T follicular helper cell (primary cell): ENCODE measurements at regions not wholly inside any gene's neighbourhood (a gene's known extent, or its start where the extent isn't known, plus 50 kb on each side); places are given as distances from the start of the nearest gene placed in this dataset.

Experiments used
- DNase-seq: peaks from one replicate; pipeline ENCODE4 v3.0.0-alpha.2; 2020; ENCODE audit warnings: low read depth

DNA sequence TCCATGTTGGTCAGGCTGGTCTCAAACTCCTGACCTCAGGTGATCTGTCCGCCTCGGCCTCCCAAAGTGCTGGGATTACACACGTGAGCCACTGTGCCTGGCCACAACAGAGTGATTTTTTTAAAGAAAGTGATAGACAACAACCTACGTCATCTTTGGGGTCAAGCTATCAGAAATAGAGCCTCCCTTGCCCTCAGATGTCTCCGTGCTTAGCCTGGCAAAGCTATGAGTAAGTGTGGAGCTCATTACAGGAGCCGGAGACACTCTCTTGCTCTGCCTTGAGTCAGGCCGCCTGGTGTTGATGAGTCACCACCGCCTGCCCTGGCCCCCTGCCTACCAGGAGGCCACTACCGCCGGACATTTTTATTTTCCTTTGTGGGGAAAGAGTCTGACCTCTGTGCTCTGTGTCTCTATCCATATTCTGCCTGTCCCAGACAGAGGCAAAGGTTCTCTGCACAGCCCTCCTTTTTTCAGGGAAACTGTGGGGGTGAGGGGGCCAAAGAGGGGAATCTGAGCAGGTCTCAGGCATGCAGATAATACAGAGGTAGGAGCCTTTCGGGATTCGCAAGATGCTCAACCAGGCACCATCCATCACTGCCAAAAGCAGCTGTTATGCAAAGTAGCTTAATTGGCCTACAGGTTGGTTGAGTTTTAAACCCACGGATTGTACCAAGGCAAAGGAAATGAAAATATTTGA lies 123.7 kb upstream of the CPEB4 start:
- DNase-seq, result no peak

DNA sequence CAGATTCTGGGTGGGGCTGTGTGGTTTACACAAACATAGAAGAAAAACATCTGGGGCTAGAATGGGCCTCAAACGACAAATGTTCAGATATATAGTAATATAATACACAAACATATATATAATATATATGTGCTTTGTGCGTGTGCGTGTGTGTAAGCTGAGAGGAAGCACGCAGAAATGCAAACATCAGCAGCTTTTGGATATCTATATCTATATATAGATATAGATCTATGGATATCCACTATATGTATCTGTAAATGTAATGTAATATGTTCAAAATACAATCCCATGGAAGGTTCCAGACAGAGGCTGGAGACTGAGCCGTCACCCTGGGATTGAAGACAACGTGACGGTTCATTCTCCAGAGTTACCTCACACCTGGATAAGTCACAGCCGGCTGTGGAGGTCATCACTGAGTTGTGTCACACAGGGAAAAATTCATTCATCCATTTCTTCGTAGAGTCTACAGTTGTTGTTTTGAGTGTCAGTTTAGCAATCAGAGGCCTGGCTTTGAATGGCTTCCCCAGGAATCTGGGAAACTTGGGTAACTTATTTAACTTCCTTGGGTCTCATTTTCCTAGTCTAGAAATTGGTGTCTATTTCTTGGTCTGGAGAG lies 123.0 kb upstream of the CPEB4 start:
- no peak for DNase-seq

DNA sequence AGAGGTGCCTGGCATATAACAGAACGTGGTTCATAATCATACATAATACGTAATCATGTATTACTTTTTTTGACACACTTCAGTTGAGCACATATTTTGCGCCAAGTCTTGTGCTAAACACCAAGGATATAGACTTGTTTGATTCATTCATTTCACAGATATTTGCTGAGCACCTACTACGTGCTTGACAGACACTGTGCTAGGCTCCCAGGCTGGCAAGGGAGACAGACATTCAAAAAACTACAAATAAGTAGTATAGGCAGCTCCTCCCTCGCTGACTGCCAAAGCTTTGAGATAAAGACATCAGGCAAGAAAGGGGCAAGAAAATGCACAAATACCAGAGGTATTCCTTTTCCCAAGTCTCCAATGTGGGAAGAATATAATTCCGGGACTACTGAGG lies 122.5 kb upstream of the CPEB4 start:
- no peak for DNase-seq

DNA sequence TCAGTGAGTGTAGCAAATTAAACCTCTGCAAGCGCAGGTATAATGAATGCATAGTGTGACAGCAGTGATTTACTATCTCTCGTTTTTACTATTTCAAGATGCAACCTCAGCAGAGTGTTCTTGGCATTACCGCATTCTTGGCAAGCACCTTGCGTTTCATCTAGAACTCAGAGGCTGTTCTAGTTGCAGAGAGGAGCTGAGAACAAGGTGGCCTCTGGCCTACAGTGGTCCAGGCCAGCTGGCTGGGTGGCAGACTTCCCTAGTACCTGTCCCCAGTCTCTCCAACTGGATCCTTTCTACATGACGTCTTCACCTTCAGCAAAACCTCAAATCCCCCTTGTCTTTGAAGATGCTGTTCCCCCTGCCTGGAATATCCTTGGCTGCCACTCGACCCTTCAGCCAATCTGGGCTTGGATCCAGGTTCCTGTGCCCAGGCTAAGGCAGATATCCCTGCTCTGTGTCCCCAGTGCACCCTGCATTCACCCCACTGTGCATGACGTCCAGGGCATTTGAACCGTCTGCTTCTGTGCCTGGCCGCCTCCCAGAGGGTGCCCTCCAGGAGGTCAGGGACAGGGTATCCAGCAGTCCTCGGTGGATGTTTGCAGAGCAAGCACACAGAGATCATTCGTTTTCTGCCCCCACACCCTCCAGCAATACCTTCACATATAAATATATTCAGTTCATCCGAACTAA lies 120.4 kb upstream of the CPEB4 start:
- DNase-seq, result no peak

DNA sequence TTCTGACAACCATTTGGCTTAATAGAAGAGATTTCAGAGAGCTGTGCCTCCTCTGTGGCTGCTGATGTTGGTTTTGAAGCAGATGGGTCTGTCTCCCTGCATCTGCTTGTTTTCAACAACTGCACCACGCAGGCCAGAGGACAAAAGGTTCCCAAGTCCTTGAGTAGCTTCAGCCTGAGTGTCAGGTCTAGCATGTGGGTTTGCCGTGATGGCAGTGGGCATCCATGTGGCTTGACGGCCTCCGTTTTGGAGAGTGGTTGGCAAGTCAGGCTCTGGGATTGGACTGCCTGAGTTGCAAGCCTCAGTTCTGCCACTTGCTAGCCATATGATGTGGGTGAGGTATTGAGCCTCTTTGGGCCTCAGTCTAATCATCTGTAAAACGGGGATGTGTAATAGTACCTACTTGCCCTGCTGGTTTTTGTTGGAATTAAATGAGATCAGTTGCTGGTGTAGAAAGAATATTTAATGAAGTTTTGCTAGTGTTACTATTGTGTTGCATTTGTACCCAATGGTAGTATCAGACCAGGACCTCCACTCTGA lies 119.8 kb upstream of the CPEB4 start:
- no peak for DNase-seq

DNA sequence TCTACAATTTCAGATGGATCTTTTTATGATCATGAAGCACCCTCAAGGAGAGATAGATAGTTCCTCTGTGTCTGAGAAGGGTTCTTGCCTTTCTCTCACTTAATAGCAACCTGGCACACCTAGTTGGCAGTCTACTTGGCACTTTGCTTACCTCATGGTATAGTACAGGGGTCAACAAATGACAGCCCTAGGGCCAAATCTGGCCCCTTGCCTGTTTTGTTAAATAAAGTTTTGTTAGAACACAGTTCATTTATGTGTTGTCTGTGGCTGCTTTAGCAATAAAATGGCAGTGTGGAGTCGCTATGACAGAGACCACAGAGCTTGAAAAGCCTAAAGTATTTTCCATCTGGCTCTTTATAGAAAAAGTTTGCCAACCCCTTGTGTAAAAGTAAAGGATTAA lies 119.3 kb upstream of the CPEB4 start:
- no peak for DNase-seq

DNA sequence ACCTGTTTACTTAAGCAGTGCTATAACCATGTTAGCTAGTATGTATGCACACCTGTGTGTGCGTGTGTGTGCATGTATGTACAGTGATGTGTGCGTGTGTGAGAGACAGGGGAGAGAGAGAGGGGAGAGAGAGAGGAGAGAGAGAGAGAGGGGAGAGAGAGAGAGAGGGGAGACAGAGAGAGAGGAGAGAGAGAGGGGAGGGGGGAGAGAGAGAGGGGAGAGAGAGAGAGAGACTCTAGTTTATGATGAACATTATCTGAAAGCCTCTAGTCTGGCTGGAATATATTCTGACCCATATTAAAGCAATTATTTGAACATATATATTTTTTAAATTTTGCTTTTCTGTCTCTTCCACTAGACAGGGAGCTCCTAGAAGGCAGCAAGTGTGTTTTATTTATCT lies 117.5 kb upstream of the CPEB4 start:
- no peak for DNase-seq

DNA sequence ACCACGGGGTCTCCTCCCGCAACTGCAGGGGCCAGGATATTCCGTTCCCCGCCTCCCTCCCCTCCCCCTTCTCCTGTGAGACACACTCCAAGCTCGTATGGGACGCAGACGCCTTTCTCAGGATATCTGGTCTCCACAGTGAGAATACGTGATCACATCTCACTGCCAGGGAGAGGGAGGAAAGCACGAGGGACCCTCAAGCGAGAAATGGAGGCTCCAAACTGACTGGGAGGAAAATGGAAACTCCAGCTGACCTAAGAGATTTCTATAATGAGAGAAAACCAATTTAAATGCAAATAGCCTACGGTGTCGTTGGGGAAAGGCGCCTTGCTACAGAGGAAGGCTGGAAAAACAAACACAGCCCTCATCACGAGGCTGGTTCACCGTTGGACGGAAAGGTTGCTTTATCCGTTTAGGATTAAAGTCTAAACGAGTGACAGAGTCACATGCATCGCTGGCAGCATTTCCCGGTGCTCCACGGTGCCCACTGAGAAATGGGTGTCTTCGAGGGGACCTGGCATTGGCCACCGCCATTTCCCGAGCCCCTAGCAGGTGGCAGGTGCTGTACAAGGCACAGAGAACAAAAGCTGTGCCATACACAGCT lies 116.9 kb upstream of the CPEB4 start:
- no peak for DNase-seq

DNA sequence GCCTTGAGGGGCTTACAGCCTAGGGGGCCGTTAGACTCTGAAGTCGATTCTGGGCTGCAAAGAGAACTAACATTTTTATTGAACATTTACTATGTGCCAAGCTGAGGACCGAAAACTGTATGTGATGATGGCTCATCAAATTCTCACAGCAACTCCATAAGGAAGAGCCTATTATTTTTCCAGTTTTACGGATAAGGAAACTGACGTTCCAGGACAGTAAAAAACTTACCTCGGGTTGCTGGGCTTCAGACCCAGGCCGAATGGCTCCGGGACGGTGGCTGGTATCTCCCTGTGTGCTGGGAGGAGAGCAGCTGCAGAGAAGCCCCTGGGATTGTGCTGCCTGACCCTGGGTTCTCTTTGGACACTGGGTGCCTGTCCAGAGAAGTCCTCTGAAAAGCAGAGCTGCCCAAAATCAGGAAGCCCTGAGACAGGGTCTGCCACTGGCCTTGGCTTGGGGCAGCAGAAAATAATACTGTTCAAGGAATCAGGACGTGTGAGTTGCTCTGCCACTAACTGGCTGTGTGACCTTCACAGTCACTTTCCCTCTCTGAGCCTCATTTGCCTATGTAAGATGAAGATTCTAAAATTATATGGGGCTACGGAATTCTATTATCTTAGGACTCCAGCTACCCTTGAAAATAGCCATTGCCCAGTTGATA lies 116.3 kb upstream of the CPEB4 start:
- no peak for DNase-seq

DNA sequence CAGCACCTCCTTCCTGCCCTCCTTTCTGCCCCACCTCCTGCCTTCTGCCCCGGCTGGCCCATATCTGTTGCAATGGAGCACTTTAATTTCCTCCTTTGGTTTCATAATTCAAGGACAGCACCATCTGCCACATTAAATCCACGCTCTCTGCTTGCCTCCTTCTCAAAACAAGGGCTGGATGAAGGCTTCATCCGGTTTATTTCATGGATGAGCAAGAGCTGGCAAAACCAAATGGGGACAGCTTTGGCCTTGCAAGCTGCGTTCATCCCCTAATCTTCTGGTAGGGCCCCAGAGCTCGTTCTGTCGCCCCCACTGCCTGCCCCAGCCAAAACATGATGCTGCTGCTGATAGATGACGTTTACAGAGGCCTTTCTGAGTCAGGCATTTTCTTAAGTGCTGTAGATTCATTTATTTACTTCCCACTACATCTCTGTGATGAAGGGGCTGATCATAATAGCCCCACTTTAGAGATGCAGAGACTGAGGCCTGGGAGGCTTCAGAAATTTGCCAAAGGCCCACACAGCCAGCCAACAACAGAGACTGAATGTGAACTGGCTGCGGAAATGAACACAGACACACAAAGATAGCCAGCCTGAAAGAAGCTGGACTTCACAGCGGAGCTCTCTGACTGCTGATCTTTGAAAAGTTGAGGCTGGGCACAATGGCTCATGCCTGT lies 115.6 kb upstream of the CPEB4 start:
- no peak for DNase-seq

DNA sequence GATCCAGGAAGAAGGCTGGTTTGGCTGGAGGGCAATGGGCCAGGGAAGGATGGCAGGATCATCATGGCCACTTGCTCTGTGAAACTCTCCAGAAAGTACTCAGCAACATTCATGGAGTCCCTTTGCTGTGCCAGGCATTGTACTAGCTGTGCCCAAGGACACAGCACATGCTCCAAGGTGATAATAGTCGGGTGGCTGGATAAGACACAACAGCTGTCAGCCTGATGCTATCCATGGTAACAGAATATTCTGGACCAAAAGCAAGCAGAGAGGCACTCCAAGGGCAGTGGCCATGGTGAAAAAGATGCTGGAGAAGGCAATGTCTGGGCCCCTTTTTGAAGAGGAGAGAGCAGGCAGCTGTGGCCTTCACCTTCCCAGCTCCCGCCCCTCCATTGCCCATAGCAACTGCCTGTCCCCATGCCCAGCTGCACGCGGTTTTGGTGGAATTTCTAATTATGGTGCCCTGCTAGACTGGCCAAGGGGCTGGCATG lies 113.8 kb upstream of the CPEB4 start:
- DNase-seq, result no peak

DNA sequence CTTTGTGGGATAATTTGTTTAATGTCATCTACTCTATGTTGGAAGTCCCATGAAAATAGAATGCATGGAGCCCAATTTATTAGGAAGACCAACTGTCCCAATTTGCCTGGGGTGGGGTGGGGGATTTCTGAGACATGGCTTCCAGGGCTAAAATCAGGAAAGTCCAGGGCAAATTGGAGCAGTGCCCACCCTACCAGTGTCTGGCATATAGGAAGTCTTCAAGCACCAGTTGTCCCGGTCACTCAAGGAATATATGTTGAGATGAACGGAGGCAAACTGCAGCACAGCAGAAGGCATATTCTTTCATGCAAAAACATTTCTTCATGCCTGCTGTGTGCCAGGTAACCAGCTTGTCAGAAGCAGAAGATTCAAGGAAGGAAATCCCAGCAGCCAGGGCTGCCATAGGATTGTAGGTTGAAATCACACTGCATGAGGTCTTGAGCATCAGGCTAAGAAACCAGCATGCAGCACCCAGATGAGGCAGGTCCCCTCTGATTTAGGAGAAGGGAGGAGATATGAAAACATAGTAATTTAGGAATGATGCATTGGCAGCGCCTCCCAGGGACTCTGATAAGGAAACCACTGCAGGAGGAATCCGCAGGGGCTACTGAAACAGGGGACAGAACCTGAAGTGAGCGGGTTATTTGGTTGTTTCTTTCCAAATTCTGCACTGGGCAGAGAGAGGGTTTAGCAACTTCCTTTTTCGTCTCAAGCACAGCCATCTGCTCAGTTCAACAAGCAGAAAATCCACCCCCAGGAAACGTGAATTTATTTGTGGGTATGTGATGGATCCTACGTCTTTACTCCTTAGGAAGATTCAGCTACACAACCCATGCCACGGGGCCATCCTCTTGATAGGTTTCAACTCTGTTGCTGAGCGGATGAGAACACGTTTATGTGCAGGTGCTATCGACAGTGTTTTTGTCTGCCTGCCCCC lies 112.6 kb upstream of the CPEB4 start:
- DNase-seq, result no peak

DNA sequence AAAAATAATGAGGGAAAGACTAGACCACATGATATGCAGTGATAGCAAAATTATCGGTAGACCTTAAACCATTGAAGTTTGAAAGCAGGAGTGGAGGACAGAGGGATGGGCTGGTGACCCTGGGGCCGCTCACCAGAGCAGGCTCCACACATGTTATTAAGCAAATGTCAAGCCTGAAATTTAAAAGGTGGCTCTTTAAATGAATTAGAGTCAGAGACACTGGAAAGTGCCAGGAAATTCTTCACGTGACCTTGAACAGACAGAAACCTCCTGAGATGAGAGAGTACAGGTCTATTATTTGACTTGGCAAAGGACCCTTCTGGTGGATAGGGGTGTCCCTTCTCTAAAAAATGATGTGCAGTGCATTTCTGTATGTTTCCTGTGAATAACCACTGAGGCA lies 111.0 kb upstream of the CPEB4 start:
- DNase-seq, result no peak

DNA sequence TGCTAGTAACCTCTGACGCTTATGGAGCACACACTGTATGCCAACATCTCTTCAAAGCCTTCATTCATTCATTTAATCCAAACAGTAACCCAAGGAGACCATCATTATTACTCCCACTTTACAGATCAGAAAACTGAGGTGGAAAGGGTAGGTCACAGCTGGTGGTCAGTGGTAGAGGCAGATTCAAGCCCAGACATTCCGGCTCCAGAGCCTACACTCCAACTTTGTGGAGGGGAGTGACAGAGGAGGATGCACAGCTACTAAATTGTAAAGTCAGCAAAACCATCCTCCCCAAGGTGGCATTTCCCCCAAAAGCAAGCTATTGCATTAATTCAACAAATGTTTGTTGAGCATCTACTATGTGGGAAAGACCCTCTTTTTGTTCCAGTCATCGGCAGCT lies 110.5 kb upstream of the CPEB4 start:
- DNase-seq, result no peak

DNA sequence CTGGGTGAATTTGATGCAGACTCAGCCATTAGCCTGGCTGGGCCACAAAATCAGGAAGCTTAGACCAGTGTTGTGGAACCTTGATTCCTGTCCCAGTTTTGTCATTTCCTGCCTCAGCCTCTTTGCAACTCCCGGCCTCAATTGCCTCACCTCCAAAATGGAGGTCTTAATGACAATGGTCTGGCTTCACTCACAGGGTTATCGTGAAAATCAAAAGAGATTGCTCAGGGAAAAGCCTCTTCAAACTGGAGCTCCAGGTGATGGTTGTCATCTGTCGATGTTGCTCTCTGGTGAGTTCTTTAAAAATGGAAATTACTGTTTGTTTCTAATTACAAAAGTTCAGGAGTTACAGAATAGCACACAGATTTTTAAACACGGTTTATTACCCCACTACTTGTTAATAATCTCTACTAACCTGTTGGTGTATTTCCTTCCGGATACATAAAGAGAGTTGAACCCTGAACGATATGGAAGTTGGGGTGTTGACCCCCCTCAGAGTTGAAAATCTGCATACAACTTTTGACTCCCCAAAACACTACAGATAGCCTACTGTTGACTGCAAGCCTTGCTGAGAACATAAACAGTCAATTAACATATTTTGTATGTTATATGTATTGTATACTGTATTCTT lies 109.9 kb upstream of the CPEB4 start:
- no peak for DNase-seq

DNA sequence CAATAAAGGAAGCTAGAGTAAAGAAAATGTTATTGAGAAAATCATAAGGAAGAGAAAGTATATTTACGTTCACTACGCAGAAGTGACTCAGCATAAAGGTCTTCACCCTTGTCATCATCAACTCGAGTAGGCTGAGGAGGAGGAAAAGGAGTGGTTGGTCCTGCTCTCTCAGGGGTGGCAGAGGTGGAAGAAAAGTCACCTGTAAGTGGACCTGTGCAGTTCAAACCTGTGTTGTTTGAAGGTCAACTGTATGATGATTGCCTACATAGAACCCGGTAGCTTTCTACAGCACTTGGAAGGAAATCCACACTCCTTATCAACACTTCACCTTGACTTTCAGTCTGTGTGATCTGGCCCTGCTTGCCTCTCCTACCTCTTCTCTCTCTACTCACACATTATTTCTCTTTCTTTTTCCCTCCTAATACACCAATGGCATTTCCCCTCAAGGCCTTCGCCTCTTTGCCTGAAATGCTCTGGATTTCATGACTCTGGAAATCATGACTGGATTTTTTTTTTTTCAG lies 109.3 kb upstream of the CPEB4 start:
- no peak for DNase-seq

DNA sequence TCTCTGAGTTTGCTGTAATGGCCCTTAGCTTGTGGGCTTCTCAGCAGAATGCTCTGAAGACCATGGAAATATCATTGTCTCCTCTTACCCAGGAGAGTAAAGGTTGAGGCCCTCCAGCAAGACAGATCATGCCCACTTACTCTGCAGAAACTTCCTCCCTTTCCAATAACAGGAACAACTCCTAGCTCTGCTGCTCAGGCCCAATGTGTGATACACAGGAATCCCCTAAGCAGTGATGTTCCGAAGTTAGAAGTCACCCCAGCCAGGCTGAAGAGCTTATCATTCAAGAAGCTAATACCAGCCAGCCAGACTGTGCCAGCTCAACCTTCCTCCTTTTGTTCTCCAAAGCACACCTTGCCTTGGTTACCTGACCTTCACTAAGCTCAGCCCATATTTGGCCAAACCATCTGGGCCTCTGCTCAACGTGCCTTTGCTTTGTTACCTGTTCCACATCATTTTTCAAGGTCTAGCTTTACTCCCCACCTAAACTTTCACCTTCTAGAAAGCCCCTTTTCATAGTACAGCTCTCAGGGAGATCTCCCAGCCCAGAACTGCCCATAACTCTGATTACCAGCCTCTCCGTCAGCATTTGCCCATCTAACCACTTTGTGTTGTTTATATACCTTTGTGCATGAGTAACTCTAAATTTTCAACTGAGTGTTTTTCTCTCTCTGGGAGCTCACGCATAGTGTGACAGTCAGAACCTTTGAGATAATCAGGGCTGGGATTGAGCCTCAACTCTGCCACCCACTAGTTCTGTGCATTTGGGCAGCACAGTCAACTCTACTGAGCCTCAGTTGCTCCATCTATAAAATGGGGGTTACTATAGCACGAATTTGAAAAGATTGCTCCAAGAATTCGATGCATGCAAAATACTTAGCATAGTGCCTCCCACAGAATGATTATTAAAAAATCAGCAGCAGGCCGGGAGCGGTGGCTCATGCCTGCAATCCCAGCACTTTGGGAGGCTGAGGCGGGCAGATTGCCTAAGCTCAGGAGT lies 107.6 kb upstream of the CPEB4 start:
- no peak for DNase-seq

DNA sequence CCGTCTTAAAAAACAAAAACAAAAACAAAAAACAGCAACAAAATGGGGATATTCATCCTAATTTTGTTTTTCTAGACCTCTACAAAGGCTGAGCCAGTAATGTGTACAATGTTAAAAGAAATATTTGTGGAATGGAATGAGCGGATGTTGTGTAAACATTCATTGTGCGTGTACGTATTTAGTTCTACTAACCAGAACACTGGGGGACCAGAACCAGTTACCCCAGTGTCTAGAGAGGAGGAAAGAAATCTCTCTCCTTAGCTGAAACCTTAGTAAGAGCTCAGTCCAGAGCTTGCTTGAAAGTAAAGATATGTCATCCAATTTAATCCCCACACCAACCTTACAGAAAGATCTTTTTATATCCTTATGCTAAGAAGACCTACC lies 106.7 kb upstream of the CPEB4 start:
- DNase-seq, result no peak
